Superior temporal gyrus (tissue), 1 donor: ENCODE measurements at regions not wholly inside any gene's neighbourhood (a gene's known extent, or its start where the extent isn't known, plus 50 kb on each side); places are given as distances from the start of the nearest gene placed in this dataset.

Experiments
- DNase-seq: peaks from one replicate; pipeline ENCODE4 v3.0.0-alpha.2; 2016; ENCODE audit errors: extremely low spot score

- DNase-seq, result no peak
These were observed 125.0 kb upstream of the EDNRA start for GRCh38 chr4:147355847-147356246.

GRCh38 chr4:147360301-147360700 lies 120.6 kb upstream of the EDNRA start:
- peak; percentile 24 for DNase-seq

GRCh38 chr4:147361726-147362125 lies 119.2 kb upstream of the EDNRA start:
- no peak for DNase-seq

GRCh38 chr4:147362938-147363337 lies 118.0 kb upstream of the EDNRA start:
- DNase-seq, result no peak

GRCh38 chr4:147363514-147363913 lies 117.4 kb upstream of the EDNRA start:
- no peak for DNase-seq

GRCh38 chr4:147365396-147365795 lies 115.5 kb upstream of the EDNRA start:
- DNase-seq, result no peak

- DNase-seq, result no peak
These were observed 114.7 kb upstream of the EDNRA start for GRCh38 chr4:147366164-147366563.

- DNase-seq, result no peak
These were observed 113.0 kb upstream of the EDNRA start for GRCh38 chr4:147367891-147368290.

- DNase-seq, result no peak
These were observed 111.9 kb upstream of the EDNRA start for GRCh38 chr4:147368948-147369347.

GRCh38 chr4:147370473-147370872 lies 110.4 kb upstream of the EDNRA start:
- DNase-seq, result no peak

- no peak for DNase-seq
These were observed 110.0 kb upstream of the EDNRA start for GRCh38 chr4:147370881-147371280.

- DNase-seq, result no peak
These were observed 109.2 kb upstream of the EDNRA start for GRCh38 chr4:147371661-147372060.

GRCh38 chr4:147378780-147379179 lies 102.1 kb upstream of the EDNRA start:
- no peak for DNase-seq

- no peak for DNase-seq
These were observed 99.1 kb upstream of the EDNRA start for GRCh38 chr4:147381749-147382148.

GRCh38 chr4:147388018-147388417 lies 92.9 kb upstream of the EDNRA start:
- no peak for DNase-seq

GRCh38 chr4:147396105-147396504 lies 84.8 kb upstream of the EDNRA start:
- no peak for DNase-seq

- no peak for DNase-seq
These were observed 82.3 kb upstream of the EDNRA start for GRCh38 chr4:147398556-147398955.

GRCh38 chr4:147400721-147401120 lies 80.2 kb upstream of the EDNRA start:
- DNase-seq, result no peak

- no peak for DNase-seq
These were observed 79.7 kb upstream of the EDNRA start for GRCh38 chr4:147401221-147401620.

GRCh38 chr4:147407261-147408045 lies 73.4 kb upstream of the EDNRA start:
- no peak for DNase-seq

- no peak for DNase-seq
These were observed 72.7 kb upstream of the EDNRA start for GRCh38 chr4:147408189-147408588.

GRCh38 chr4:147409350-147409749 lies 71.5 kb upstream of the EDNRA start:
- DNase-seq, result no peak

- no peak for DNase-seq
These were observed 62.7 kb upstream of the EDNRA start for GRCh38 chr4:147418226-147418625.

GRCh38 chr4:147421456-147421855 lies 59.4 kb upstream of the EDNRA start:
- no peak for DNase-seq
